GM12878 (cell line): ENCODE measurements at regions not wholly inside any gene's neighbourhood (a gene's known extent, or its start where the extent isn't known, plus 50 kb on each side); places are given as distances from the start of the nearest gene placed in this dataset.

ENCODE experiments used
- ATAC-seq: fragments of 200-7000 bp; cut with Tn5 transposase; 3 replicates; pipeline ENCODE4 v1.9.1; 2020; ENCODE audit warnings: mild to moderate bottlenecking, moderate library complexity
- BruUV-seq: library from RNA; stranded (reverse); fragments of 400-500 nt; replicated peaks from 2 replicates; lab custom pipeline; 2021; lab: Mats Ljungman, UMichigan
- CTCF ChIA-PET: fragments of 300-600 bp; sonication (Branson Sonifier 250); formaldehyde crosslinking; extraction: SDS; loops from one replicate; lab custom pipeline; 2021; ENCODE audit warnings: inconsistent platforms; lab: Yijun Ruan, JAX
- POLR2A ChIA-PET: fragments of 350-600 bp; formaldehyde crosslinking; extraction: SDS; loops from one replicate; lab custom pipeline; 2021; ENCODE audit warnings: inconsistent platforms; lab: Charles Lee
- RAD21 ChIA-PET: fragments of 300-600 bp; sonication (Branson Sonifier 250); formaldehyde crosslinking; loops from one replicate; lab custom pipeline; 2023; ENCODE audit warnings: antibody characterized with exemption; ENCODE audit not compliant: unreplicated experiment; lab: Charles Lee
- SMC1A ChIA-PET: fragments of 300-600 bp; sonication (Branson Sonifier 250); formaldehyde crosslinking; loops from one replicate; lab custom pipeline; 2023; ENCODE audit not compliant: unreplicated experiment, uncharacterized antibody; lab: Charles Lee
- DNase-seq: peaks from one replicate; pipeline ENCODE4 v3.0.0-alpha.2; 2011; ENCODE audit warnings: low read depth, low spot score
- FAIRE-seq: peaks from 3 replicates; lab custom pipeline; 2011; peaks lifted over from hg19 to GRCh38; lab: Jason Lieb, UNC
- H2AFZ ChIP-seq: 2 replicates; pipeline ENCODE4 v1.6.0; 2011; ENCODE audit warnings: low read depth, low read length, control low read depth; ENCODE audit not compliant: control insufficient read depth
- H3K27ac ChIP-seq: 2 replicates; pipeline ENCODE4 v1.5.1; 2011; ENCODE audit warnings: control low read depth; ENCODE audit not compliant: control insufficient read depth, insufficient read depth
- H3K27me3 ChIP-seq, 2 experiments: replicated peaks in 1 of 2; 2 replicates each; pipeline versions ENCODE4 v1.6.0 to v1.6.1; 2011; ENCODE audit warnings: low read length in 1 of 2; ENCODE audit not compliant: control insufficient read depth in 2 of 2, insufficient read depth in 2 of 2
- H3K36me3 ChIP-seq, 2 experiments: 2 replicates each; pipeline ENCODE4 v1.5.1; 2011; ENCODE audit warnings: low read length in 1 of 2; ENCODE audit not compliant: control insufficient read depth in 2 of 2, insufficient read depth in 2 of 2
- H3K4me1 ChIP-seq: 2 replicates; pipeline ENCODE4 v1.6.1; 2011; ENCODE audit warnings: mild to moderate bottlenecking, low read length, moderate library complexity, mixed read lengths; ENCODE audit not compliant: control insufficient read depth, insufficient read depth
- H3K4me2 ChIP-seq: 2 replicates; pipeline ENCODE4 v1.6.0; 2011; ENCODE audit warnings: control low read depth; ENCODE audit not compliant: control insufficient read depth, insufficient read depth
- H3K4me3 ChIP-seq: fragments of 200-600 bp; sonication (generic); 2 replicates; pipeline ENCODE4 v1.5.1; 2016
- H3K79me2 ChIP-seq: 2 replicates; pipeline ENCODE4 v1.6.0; 2011; ENCODE audit warnings: low read length; ENCODE audit not compliant: control insufficient read depth, insufficient read depth
- H3K9ac ChIP-seq: 2 replicates; pipeline ENCODE4 v1.8.0; 2011; ENCODE audit warnings: low read length, control low read depth, mixed read lengths; ENCODE audit not compliant: control insufficient read depth, insufficient read depth
- H3K9me3 ChIP-seq: replicated peaks from 3 replicates; pipeline ENCODE4 v1.5.1; 2011; ENCODE audit warnings: mild to moderate bottlenecking, low read length; ENCODE audit not compliant: control insufficient read depth, insufficient read depth
- H4K20me1 ChIP-seq: 2 replicates; pipeline ENCODE4 v1.6.0; 2011; ENCODE audit not compliant: control insufficient read depth, insufficient read depth
- NFYA ChIP-seq: IDR thresholded peaks from 2 replicates; pipeline ENCODE4 v1.6.1; 2011; ENCODE audit warnings: low read depth, mild to moderate bottlenecking, low read length, improper control_type of control experiment, borderline replicate concordance
- NFYB ChIP-seq: IDR thresholded peaks from 2 replicates; pipeline ENCODE4 v1.6.1; 2011; ENCODE audit warnings: low read depth, mild to moderate bottlenecking, low read length, improper control_type of control experiment, moderate library complexity; ENCODE audit not compliant: insufficient read depth
- NR2C2 ChIP-seq: IDR thresholded peaks from 2 replicates; pipeline ENCODE4 v1.6.1; 2011; ENCODE audit warnings: borderline replicate concordance, low read depth; ENCODE audit not compliant: control insufficient read depth, insufficient read length
- RAD21 ChIP-seq: IDR thresholded peaks from 2 replicates; pipeline ENCODE4 v1.6.1; 2011; ENCODE audit warnings: mild to moderate bottlenecking, low read depth, low read length, moderate library complexity; ENCODE audit not compliant: insufficient read depth
- WRNIP1 ChIP-seq: IDR thresholded peaks from 2 replicates; pipeline ENCODE4 v1.6.1; 2011; ENCODE audit warnings: low read depth, low read length, improper control_type of control experiment, borderline replicate concordance
- WGBS: methylation state at CpG from one replicate; pipeline ENCODE4 v1.1.6; 2016; ENCODE audit warnings: low lambda C conversion rate; ENCODE audit not compliant: insufficient replicate concordance, insufficient coverage; ENCODE audit errors: missing lambda C conversion rate; 5-methylcytosine and 5-hydroxymethylcytosine counted together
- in situ Hi-C: fragments of 300-500 bp; cut with MboI; formaldehyde crosslinking; loops from 9 replicates; pipeline ENCODE4 v1.14.3; 2018; ENCODE audit warnings: mixed read lengths
- intact Hi-C: fragments of 100-400 bp; cut with micrococcal nuclease; formaldehyde crosslinking; loops from one replicate; pipeline ENCODE4 v1.14.2; 2022; ENCODE audit not compliant: unreplicated experiment
- TF ChIP-seq, protein P1 (sequence below): fragments of 450-650 bp; formaldehyde crosslinking; IDR thresholded peaks from 2 replicates; pipeline ENCODE4 v1.5.0; 2022; ENCODE audit warnings: mild to moderate bottlenecking, missing genetic modification characterization
- TF ChIP-seq, protein P2 (sequence below): fragments of 450-650 bp; IDR thresholded peaks from 2 replicates; pipeline ENCODE4 v1.6.1; 2017; ENCODE audit warnings: low read depth, mild to moderate bottlenecking, moderate library complexity
- TF ChIP-seq, protein P3 (sequence below): fragments of 450-650 bp; IDR thresholded peaks from 2 replicates; pipeline ENCODE4 v1.6.1; 2017; ENCODE audit warnings: mild to moderate bottlenecking, moderate library complexity

DNA sequence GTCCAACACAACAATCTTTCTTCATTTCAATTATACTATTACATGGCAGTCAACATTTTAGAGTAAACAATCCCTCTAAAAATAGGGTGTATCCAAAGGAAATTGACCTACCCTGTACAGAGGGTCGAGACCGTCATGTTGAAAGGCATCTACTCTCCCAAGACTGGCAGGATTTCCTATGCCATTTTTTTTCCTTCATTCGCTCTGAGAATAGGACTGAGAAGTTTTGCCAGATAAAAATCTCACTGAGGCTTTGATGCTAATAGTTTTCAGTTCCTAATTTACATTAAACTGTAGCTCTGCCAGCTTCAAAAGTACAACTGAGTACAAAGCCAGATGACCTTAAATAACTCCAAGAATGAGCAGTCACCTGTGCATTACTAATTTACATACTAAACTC lies 84.5 kb upstream of the SEMA3C start:
- WGBS: 14% methylated on average over 3 of the region's 3 CpGs
- POLR2A ChIA-PET: no interaction called here
- no peaks in the 10 kb centered on the region for H4K20me1 ChIP-seq
- no peaks in the 10 kb centered on the region for H3K36me3 ChIP-seq
- no peak overlapping the region for H3K9ac ChIP-seq
- intact Hi-C loops (no loop called here), in situ Hi-C loops (no loop called here)
- H3K4me3 ChIP-seq: no peak overlapping the region
- FAIRE-seq: no peak
- no peak overlapping the region for H2AFZ ChIP-seq
- H3K4me1 ChIP-seq: no peaks in the 10 kb centered on the region
- DNase-seq: no peak
- no peaks in the 10 kb centered on the region for H3K9me3 ChIP-seq
- SMC1A ChIA-PET: no interaction called here
- no peak for ATAC-seq
- H3K27ac ChIP-seq: no peak overlapping the region
- no peak overlapping the region for H3K4me2 ChIP-seq
- RAD21 ChIA-PET: no interaction called here
- no TSS peak for BruUV-seq
- H3K27me3 ChIP-seq: no peaks in the 10 kb centered on the region
- CTCF ChIA-PET: interaction anchor here (1.4 kb wide), 1 partner anchor 9 kb away, joined by 4 read pairs; no protein-coding TSS in a partner anchor
- no peak for TF ChIP-seq WRNIP1
- no peaks in the 10 kb centered on the region for H3K79me2 ChIP-seq

DNA sequence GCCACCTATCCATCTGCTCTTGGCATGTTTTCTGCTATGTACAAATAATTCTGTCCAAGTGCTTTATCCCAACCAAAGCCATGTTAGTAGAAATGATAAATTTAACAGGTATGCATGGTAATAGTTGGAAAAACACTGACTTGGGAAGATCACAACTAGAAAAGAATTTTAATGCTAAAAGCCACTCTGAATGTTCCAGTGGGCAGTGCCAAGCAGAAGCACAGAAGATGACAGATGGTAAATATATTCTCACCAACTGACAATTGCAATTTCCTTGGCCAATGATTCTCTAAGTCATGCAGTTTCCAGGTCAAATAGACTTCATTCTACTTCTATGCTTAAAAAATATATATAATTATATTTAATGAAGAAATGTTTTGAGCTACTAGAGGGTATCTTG lies 83.6 kb upstream of the SEMA3C start:
- SMC1A ChIA-PET: no interaction called here
- Histone ChIP-seq H3K4me2 (no peak overlapping the region), H3K27me3 (no peaks in the 10 kb centered on the region), H3K9me3 (no peaks in the 10 kb centered on the region), H3K79me2 (no peaks in the 10 kb centered on the region), H3K9ac (no peak overlapping the region), H3K27ac (no peak overlapping the region), H3K4me1 (no peaks in the 10 kb centered on the region), H4K20me1 (no peaks in the 10 kb centered on the region), H2AFZ (no peak overlapping the region), H3K4me3 (no peak overlapping the region), H3K36me3 (no peaks in the 10 kb centered on the region)
- RAD21 ChIA-PET: no interaction called here
- DNase-seq: no peak
- no peak for ATAC-seq
- intact Hi-C loops: no loop called here
- CTCF ChIA-PET: interaction anchor here (0.6 kb wide), 1 partner anchor 1685 kb away, joined by 3 read pairs; no protein-coding TSS in a partner anchor
- POLR2A ChIA-PET: no interaction called here
- in situ Hi-C loops: no loop called here
- no TSS peak for BruUV-seq
- no peak for FAIRE-seq
- TF ChIP-seq, protein P1, sequence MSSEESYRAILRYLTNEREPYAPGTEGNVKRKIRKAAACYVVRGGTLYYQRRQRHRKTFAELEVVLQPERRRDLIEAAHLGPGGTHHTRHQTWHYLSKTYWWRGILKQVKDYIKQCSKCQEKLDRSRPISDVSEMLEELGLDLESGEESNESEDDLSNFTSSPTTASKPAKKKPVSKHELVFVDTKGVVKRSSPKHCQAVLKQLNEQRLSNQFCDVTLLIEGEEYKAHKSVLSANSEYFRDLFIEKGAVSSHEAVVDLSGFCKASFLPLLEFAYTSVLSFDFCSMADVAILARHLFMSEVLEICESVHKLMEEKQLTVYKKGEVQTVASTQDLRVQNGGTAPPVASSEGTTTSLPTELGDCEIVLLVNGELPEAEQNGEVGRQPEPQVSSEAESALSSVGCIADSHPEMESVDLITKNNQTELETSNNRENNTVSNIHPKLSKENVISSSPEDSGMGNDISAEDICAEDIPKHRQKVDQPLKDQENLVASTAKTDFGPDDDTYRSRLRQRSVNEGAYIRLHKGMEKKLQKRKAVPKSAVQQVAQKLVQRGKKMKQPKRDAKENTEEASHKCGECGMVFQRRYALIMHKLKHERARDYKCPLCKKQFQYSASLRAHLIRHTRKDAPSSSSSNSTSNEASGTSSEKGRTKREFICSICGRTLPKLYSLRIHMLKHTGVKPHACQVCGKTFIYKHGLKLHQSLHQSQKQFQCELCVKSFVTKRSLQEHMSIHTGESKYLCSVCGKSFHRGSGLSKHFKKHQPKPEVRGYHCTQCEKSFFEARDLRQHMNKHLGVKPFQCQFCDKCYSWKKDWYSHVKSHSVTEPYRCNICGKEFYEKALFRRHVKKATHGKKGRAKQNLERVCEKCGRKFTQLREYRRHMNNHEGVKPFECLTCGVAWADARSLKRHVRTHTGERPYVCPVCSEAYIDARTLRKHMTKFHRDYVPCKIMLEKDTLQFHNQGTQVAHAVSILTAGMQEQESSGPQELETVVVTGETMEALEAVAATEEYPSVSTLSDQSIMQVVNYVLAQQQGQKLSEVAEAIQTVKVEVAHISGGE: no peak
- TF ChIP-seq, protein P2, sequence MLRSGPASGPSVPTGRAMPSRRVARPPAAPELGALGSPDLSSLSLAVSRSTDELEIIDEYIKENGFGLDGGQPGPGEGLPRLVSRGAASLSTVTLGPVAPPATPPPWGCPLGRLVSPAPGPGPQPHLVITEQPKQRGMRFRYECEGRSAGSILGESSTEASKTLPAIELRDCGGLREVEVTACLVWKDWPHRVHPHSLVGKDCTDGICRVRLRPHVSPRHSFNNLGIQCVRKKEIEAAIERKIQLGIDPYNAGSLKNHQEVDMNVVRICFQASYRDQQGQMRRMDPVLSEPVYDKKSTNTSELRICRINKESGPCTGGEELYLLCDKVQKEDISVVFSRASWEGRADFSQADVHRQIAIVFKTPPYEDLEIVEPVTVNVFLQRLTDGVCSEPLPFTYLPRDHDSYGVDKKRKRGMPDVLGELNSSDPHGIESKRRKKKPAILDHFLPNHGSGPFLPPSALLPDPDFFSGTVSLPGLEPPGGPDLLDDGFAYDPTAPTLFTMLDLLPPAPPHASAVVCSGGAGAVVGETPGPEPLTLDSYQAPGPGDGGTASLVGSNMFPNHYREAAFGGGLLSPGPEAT: no peak
- TF ChIP-seq RAD21 (no peak), NFYB (no peak), NFYA (no peak), NR2C2 (no peak)
- TF ChIP-seq, protein P3, sequence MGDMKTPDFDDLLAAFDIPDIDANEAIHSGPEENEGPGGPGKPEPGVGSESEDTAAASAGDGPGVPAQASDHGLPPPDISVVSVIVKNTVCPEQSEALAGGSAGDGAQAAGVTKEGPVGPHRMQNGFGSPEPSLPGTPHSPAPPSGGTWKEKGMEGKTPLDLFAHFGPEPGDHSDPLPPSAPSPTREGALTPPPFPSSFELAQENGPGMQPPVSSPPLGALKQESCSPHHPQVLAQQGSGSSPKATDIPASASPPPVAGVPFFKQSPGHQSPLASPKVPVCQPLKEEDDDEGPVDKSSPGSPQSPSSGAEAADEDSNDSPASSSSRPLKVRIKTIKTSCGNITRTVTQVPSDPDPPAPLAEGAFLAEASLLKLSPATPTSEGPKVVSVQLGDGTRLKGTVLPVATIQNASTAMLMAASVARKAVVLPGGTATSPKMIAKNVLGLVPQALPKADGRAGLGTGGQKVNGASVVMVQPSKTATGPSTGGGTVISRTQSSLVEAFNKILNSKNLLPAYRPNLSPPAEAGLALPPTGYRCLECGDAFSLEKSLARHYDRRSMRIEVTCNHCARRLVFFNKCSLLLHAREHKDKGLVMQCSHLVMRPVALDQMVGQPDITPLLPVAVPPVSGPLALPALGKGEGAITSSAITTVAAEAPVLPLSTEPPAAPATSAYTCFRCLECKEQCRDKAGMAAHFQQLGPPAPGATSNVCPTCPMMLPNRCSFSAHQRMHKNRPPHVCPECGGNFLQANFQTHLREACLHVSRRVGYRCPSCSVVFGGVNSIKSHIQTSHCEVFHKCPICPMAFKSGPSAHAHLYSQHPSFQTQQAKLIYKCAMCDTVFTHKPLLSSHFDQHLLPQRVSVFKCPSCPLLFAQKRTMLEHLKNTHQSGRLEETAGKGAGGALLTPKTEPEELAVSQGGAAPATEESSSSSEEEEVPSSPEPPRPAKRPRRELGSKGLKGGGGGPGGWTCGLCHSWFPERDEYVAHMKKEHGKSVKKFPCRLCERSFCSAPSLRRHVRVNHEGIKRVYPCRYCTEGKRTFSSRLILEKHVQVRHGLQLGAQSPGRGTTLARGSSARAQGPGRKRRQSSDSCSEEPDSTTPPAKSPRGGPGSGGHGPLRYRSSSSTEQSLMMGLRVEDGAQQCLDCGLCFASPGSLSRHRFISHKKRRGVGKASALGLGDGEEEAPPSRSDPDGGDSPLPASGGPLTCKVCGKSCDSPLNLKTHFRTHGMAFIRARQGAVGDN: no peak
